Smooth muscle cell (in vitro differentiated cells): ENCODE measurements at regions not wholly inside any gene's neighbourhood (a gene's known extent, or its start where the extent isn't known, plus 50 kb on each side); places are given as distances from the start of the nearest gene placed in this dataset.

Source experiments
- DNase-seq: peaks from one replicate; lab custom pipeline; 2025; ENCODE audit not compliant: unreplicated experiment; lab: John Stamatoyannopoulos, UW
- H2AFZ ChIP-seq: fragments of 200-600 bp; sonication (generic); 2 replicates; pipeline ENCODE4 v1.6.0; 2016; ENCODE audit warnings: antibody characterized with exemption, low read depth, mild to moderate bottlenecking
- H3F3A ChIP-seq: fragments of 200-600 bp; sonication (generic); 2 replicates; pipeline ENCODE4 v1.6.0; 2017; ENCODE audit warnings: antibody characterized with exemption, low read depth
- H3K27ac ChIP-seq: fragments of 200-600 bp; sonication (generic); 2 replicates; pipeline ENCODE4 v1.5.1; 2016; ENCODE audit warnings: low read depth, mild to moderate bottlenecking
- H3K27me3 ChIP-seq: fragments of 200-600 bp; sonication (generic); 2 replicates; pipeline ENCODE4 v1.6.1; 2016; ENCODE audit warnings: low read depth, mild to moderate bottlenecking
- H3K36me3 ChIP-seq: fragments of 200-600 bp; sonication (generic); 2 replicates; pipeline ENCODE4 v1.5.1; 2016; ENCODE audit warnings: low read depth
- H3K4me1 ChIP-seq: fragments of 200-600 bp; sonication (generic); 2 replicates; pipeline ENCODE4 v1.5.1; 2016; ENCODE audit warnings: low read depth
- H3K4me2 ChIP-seq: fragments of 200-600 bp; sonication (generic); 2 replicates; pipeline ENCODE4 v1.6.0; 2016; ENCODE audit warnings: mild to moderate bottlenecking
- H3K4me3 ChIP-seq: fragments of 200-600 bp; sonication (generic); 2 replicates; pipeline ENCODE4 v1.5.1; 2016; ENCODE audit warnings: mild to moderate bottlenecking
- H3K79me2 ChIP-seq: fragments of 200-600 bp; sonication (generic); 2 replicates; pipeline ENCODE4 v1.6.0; 2016; ENCODE audit warnings: low read depth, mild to moderate bottlenecking
- H3K9ac ChIP-seq: fragments of 200-600 bp; sonication (generic); 2 replicates; pipeline ENCODE4 v1.6.0; 2016; ENCODE audit warnings: low read depth
- H3K9me3 ChIP-seq: fragments of 200-600 bp; sonication (generic); replicated peaks from 2 replicates; pipeline ENCODE4 v1.5.1; 2016; ENCODE audit warnings: low read depth
- H4K20me1 ChIP-seq: fragments of 200-600 bp; sonication (generic); 2 replicates; pipeline ENCODE4 v1.6.0; 2016; ENCODE audit warnings: low read depth
- WGBS: methylation state at CpG from one replicate; pipeline ENCODE4 v1.1.7; 2016; ENCODE audit warnings: low lambda C conversion rate; 5-methylcytosine and 5-hydroxymethylcytosine counted together
- TF ChIP-seq, protein P1 (sequence below): fragments of 200-600 bp; sonication (generic); IDR thresholded peaks from 2 replicates; pipeline ENCODE4 v1.5.1; 2017; ENCODE audit warnings: borderline replicate concordance, mild to moderate bottlenecking, antibody characterized with exemption; ENCODE audit not compliant: insufficient read depth, poor library complexity, severe bottlenecking

DNA sequence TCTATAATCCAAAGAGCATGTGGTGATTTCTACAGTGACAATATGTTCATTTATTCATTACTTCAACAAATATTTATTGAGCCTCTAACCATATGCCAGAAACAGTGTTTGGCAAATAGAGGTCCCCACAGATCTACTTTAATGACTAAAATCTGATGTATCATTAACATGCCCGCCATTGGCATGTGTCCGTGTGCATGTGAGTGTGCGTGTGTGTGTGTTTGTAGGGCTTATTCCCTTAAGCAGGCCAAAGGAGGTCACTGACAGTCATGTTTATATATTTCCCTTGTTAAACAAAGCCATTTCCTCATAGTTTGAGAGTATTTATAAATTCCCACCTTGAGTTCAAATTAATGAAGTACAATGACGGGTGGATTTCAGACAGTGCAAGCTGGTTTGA, 174.4 kb upstream of the IRX6 start:
- Histone ChIP-seq H3K4me2 (no peak overlapping the region), H4K20me1 (no peaks in the 10 kb centered on the region), H3K27me3 (peaks cover 2% of the 10 kb centered on the region), H3K27ac (no peak overlapping the region), H3K4me3 (no peak overlapping the region), H3K79me2 (no peaks in the 10 kb centered on the region), H3K9ac (no peak overlapping the region), H3F3A (peaks cover 13% of the 10 kb centered on the region), H3K4me1 (no peaks in the 10 kb centered on the region), H3K36me3 (no peaks in the 10 kb centered on the region), H3K9me3 (no peaks in the 10 kb centered on the region), H2AFZ (no peak overlapping the region)
- 95% methylated on average over 4 of the region's 4 CpGs for WGBS
- DNase-seq, result no peak
- TF ChIP-seq, protein P1, sequence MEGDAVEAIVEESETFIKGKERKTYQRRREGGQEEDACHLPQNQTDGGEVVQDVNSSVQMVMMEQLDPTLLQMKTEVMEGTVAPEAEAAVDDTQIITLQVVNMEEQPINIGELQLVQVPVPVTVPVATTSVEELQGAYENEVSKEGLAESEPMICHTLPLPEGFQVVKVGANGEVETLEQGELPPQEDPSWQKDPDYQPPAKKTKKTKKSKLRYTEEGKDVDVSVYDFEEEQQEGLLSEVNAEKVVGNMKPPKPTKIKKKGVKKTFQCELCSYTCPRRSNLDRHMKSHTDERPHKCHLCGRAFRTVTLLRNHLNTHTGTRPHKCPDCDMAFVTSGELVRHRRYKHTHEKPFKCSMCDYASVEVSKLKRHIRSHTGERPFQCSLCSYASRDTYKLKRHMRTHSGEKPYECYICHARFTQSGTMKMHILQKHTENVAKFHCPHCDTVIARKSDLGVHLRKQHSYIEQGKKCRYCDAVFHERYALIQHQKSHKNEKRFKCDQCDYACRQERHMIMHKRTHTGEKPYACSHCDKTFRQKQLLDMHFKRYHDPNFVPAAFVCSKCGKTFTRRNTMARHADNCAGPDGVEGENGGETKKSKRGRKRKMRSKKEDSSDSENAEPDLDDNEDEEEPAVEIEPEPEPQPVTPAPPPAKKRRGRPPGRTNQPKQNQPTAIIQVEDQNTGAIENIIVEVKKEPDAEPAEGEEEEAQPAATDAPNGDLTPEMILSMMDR, result no peak

DNA sequence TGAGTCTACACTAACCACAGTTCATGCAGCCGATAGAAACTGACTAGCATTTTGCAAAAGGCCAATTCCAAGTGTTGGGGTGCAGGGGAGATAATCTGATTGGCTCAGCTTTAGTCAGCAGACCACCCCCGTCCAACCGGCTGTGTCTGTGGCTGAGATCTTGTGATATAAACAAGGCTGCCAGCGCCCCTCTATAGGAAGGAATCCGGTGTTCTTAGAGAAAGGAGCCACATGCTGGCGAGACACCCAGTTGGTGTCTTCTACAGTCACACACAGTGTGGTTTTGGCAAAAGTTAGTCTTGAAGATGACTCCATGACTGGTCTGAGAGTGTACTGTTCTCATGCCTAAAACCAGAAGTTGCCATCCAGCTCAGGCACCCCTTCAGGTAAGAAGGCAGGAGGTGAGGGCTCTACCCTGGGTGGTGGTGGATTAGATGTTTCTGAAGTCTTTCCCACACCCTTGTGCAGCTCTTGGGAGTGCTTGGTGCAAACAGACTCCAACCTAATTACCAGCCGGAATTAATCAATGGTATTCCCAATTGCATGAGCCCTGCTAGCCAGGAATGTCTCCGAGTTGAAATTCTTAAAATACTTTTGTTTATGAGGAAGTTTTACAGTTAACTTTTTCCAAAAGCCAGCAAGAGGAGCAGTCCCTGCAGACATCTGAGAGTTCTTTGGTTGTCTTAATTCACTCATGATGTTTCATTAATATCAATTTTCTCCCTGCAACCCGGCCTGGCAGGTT, 172.3 kb upstream of the IRX6 start:
- TF ChIP-seq, protein P1, result no peak
- no peak overlapping the region for H3K9ac ChIP-seq
- no peak overlapping the region for H3K4me2 ChIP-seq
- peaks cover 8% of the 10 kb centered on the region for H3F3A ChIP-seq
- DNase-seq, result no peak
- no peaks in the 10 kb centered on the region for H3K4me1 ChIP-seq
- H3K79me2 ChIP-seq, result no peaks in the 10 kb centered on the region
- peaks cover 2% of the 10 kb centered on the region for H3K27me3 ChIP-seq
- no peaks in the 10 kb centered on the region for H4K20me1 ChIP-seq
- no peaks in the 10 kb centered on the region for H3K36me3 ChIP-seq
- H3K4me3 ChIP-seq, result no peak overlapping the region
- no peak overlapping the region for H3K27ac ChIP-seq
- no peaks in the 10 kb centered on the region for H3K9me3 ChIP-seq
- no peak overlapping the region for H2AFZ ChIP-seq
- WGBS, result 82% methylated on average over 9 of the region's 9 CpGs

DNA sequence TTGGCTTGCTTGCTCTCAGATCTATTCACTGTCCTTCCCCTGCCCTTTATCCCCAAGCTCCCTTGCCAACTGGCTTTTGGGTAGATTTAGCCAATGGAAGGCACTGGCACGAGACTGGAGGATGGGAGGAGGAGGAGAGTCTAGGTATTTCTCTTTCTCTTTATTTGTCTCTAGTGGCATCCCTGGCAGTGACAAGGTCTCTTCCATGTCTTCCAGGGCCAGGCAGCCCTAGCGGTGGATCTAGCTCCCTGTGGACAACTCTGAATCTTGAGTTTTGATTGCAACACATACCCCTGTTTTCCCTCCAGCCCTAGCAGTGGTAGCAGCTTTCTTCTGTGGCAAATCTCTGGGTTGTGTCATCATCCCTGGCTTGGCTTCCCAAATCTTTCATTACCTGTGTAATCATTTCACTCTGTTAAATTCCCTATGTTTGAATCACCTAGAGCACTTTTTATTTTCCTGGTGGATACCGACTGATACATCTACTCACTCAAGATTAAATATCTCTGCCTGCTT, 171.1 kb upstream of the IRX6 start:
- Histone ChIP-seq H3K9me3 (no peaks in the 10 kb centered on the region), H4K20me1 (no peaks in the 10 kb centered on the region), H3K4me2 (no peak overlapping the region), H3K4me1 (no peaks in the 10 kb centered on the region), H2AFZ (no peak overlapping the region), H3K4me3 (no peak overlapping the region), H3K27ac (no peak overlapping the region), H3K79me2 (no peaks in the 10 kb centered on the region), H3K27me3 (peaks cover 2% of the 10 kb centered on the region), H3F3A (no peaks in the 10 kb centered on the region), H3K9ac (no peak overlapping the region), H3K36me3 (no peaks in the 10 kb centered on the region)
- TF ChIP-seq, protein P1, result no peak
- WGBS, result 98% methylated on average over 3 of the region's 3 CpGs
- DNase-seq, result no peak

DNA sequence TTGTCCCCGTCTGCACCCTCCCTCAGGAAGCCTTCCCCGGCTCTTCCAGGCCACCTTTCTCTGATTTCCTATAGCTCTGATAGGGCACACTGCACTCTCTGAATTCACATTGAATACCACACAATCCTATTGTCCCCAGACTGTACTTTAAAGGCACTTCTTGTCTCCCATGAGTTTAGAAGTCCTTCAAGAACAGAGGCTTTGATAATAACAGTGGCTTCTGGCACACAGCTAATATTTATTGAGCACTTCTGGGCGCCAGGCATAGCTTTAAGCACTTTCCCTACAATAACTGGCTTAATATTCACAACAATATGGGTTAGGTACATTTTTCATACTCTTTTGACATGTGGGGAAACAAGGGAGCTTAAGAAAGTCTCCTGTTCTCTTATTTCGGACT, 169.7 kb upstream of the IRX6 start:
- Histone ChIP-seq H3K79me2 (no peaks in the 10 kb centered on the region), H3K36me3 (no peaks in the 10 kb centered on the region), H3K9ac (no peak overlapping the region), H3K4me2 (no peak overlapping the region), H3F3A (no peaks in the 10 kb centered on the region), H3K4me3 (no peak overlapping the region), H3K27ac (no peak overlapping the region), H3K9me3 (no peaks in the 10 kb centered on the region), H3K27me3 (peaks cover 2% of the 10 kb centered on the region), H2AFZ (no peak overlapping the region), H4K20me1 (no peaks in the 10 kb centered on the region), H3K4me1 (no peaks in the 10 kb centered on the region)
- DNase-seq, result no peak
- TF ChIP-seq, protein P1, result no peak
- 90% methylated on average over 4 of the region's 4 CpGs for WGBS
